ENCODE measurements at regions not wholly inside any gene's neighbourhood (a gene's known extent, or its start where the extent isn't known, plus 50 kb on each side); places are given as distances from the start of the nearest gene placed in this dataset.

- DNase-seq (ENCODE audit: low read depth) = no peak
- H3K4me3 ChIP-seq (replicated peaks; ENCODE audit: low read depth, low read length) = no peak overlapping the region
- TF ChIP-seq, protein P1, sequence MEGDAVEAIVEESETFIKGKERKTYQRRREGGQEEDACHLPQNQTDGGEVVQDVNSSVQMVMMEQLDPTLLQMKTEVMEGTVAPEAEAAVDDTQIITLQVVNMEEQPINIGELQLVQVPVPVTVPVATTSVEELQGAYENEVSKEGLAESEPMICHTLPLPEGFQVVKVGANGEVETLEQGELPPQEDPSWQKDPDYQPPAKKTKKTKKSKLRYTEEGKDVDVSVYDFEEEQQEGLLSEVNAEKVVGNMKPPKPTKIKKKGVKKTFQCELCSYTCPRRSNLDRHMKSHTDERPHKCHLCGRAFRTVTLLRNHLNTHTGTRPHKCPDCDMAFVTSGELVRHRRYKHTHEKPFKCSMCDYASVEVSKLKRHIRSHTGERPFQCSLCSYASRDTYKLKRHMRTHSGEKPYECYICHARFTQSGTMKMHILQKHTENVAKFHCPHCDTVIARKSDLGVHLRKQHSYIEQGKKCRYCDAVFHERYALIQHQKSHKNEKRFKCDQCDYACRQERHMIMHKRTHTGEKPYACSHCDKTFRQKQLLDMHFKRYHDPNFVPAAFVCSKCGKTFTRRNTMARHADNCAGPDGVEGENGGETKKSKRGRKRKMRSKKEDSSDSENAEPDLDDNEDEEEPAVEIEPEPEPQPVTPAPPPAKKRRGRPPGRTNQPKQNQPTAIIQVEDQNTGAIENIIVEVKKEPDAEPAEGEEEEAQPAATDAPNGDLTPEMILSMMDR (IDR thresholded peaks at IDR 0.05; ENCODE audit: low read length, missing control alignments) = no peak
These were observed 304.9 kb upstream of the PLET1 start for GRCh38 chr11:112565551-112565950.

GRCh38 chr11:112566124-112566523 lies 305.5 kb upstream of the PLET1 start:
- no peak for DNase-seq (ENCODE audit: low read depth)
- TF ChIP-seq, protein P1 (IDR thresholded peaks at IDR 0.05; ENCODE audit: low read length, missing control alignments) = no peak
- no peak overlapping the region for H3K4me3 ChIP-seq (replicated peaks; ENCODE audit: low read depth, low read length)

DNA sequence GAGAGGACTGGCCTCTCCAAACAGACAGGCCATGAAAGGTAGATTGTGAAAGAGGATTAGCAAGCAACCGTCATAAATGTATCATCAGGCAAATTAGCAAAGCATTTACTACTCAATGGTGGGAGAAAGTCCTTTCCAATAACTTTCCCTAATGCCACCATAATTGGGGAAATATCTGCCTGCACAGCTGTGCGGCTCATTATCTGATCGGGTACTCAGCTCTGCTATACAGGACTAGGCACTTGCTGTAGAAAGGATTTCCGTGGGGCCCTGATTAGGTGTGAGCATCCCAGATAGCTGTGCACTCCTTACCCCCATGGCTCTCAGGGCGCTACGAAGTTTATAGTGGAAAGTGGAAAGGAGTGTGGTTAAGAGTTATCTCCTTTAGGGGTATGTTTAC lies 309.7 kb upstream of the PLET1 start:
- TF ChIP-seq, protein P1 (IDR thresholded peaks at IDR 0.05; ENCODE audit: low read length, missing control alignments) = no peak
- DNase-seq (ENCODE audit: low read depth) = no peak
- no peak overlapping the region for H3K4me3 ChIP-seq (replicated peaks; ENCODE audit: low read depth, low read length)

DNA sequence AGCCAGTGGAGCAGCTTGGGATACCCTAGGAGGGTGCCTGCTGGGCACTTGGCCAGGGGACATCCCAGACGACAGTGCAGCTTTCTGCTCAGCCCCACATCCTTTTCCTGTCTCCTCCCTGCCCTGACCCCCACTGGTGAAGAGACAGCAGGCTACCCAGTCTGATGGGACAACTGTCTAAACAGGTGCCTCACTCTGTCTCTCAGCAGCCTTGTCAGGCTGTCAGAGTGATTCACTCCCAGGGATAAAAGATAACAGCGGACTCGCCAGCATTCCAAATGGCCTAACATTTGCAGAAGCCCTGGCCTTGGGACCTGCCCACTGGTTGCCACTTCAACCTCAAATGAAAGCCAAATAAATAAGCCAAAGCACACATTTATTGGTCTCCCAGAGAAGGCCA lies 318.6 kb upstream of the PLET1 start:
- no peak overlapping the region for H3K4me3 ChIP-seq (replicated peaks; ENCODE audit: low read depth, low read length)
- TF ChIP-seq, protein P1 (IDR thresholded peaks at IDR 0.05; ENCODE audit: low read length, missing control alignments) = no peak
- DNase-seq (ENCODE audit: low read depth) = no peak

GRCh38 chr11:112580864-112581263 lies 320.2 kb upstream of the PLET1 start:
- no peak overlapping the region for H3K4me3 ChIP-seq (replicated peaks; ENCODE audit: low read depth, low read length)
- TF ChIP-seq, protein P1 (IDR thresholded peaks at IDR 0.05; ENCODE audit: low read length, missing control alignments) = no peak
- no peak for DNase-seq (ENCODE audit: low read depth)

DNA sequence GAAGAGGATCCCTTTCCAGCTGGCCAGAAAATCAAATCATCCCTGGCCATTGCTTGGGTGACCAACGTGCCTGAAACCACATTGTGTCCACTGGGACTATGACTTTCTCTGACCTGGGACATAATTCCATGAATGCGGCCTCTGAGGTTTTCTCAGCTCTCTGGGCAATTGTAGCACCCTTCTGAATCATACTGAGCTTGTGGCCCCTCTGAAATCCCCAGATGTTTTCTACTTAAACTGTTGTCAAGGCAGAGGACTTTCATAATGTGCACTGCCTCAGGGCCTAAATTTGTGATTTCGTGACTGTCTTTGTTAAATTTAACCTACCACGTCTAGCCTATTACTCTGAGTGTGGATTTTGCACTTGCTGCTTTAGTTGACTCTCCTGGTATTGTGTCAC lies 321.1 kb upstream of the PLET1 start:
- H3K4me3 ChIP-seq (replicated peaks; ENCODE audit: low read depth, low read length) = no peak overlapping the region
- DNase-seq (ENCODE audit: low read depth) = no peak
- TF ChIP-seq, protein P1 (IDR thresholded peaks at IDR 0.05; ENCODE audit: low read length, missing control alignments) = no peak

GRCh38 chr11:112582366-112582765 lies 321.7 kb upstream of the PLET1 start:
- DNase-seq (ENCODE audit: low read depth) = no peak
- TF ChIP-seq, protein P1 (IDR thresholded peaks at IDR 0.05; ENCODE audit: low read length, missing control alignments) = no peak
- no peak overlapping the region for H3K4me3 ChIP-seq (replicated peaks; ENCODE audit: low read depth, low read length)
